Chondrocyte (in vitro differentiated cells): ENCODE measurements at regions not wholly inside any gene's neighbourhood (a gene's known extent, or its start where the extent isn't known, plus 50 kb on each side); places are given as distances from the start of the nearest gene placed in this dataset.

Source experiments
- DNase-seq: peaks from one replicate; pipeline ENCODE4 v3.0.0; 2021; ENCODE audit warnings: mixed read lengths, low spot score
- H3K27ac Mint-ChIP-seq: one replicate; pipeline ENCODE4 v1.8.0; 2021; ENCODE audit warnings: mild to moderate bottlenecking, moderate library complexity, mixed read lengths; ENCODE audit not compliant: unreplicated experiment
- H3K27me3 Mint-ChIP-seq: 2 replicates; pipeline ENCODE4 v1.8.0; 2021; ENCODE audit warnings: low read depth, mixed read lengths
- H3K36me3 Mint-ChIP-seq: 2 replicates; pipeline ENCODE4 v1.8.0; 2021; ENCODE audit warnings: low read depth, mixed read lengths
- H3K4me1 Mint-ChIP-seq: 2 replicates; pipeline ENCODE4 v1.8.0; 2021; ENCODE audit warnings: low read depth, mild to moderate bottlenecking, mixed read lengths
- H3K4me3 Mint-ChIP-seq: one replicate; pipeline ENCODE4 v1.8.0; 2021; ENCODE audit warnings: mild to moderate bottlenecking, moderate library complexity, mixed read lengths; ENCODE audit not compliant: unreplicated experiment
- H3K9me3 Mint-ChIP-seq: 2 replicates; pipeline ENCODE4 v1.8.0; 2021; ENCODE audit warnings: low read depth, mixed read lengths
- CTCF ChIP-seq: fragments of 200-600 bp; sonication (generic); IDR thresholded peaks from 2 replicates; pipeline ENCODE4 v1.5.0; 2021; ENCODE audit warnings: antibody characterized with exemption, mild to moderate bottlenecking, moderate library complexity

DNA sequence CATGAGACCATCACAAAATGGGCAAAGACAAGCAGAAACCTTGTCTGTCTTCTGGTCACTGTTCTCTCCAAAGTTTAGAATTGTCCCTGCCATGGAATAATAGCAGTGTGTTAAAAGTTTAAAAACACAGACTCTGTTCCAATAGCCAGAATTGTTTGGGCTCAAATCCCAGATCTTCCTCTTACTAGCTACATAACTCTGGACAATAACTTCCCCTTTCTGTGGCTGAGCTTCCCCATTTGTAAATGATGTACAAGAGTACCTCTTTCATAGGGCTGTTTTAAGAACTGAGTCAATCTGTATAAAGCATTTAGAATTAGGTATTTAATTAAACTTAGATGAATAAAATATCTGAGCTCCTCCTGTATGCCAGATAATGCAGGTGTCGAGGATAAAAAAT lies 623.0 kb downstream of the NTRK3 start:
- Mint-ChIP-seq H3K4me3 (no peak overlapping the region), H3K4me1 (no peaks in the 10 kb centered on the region), H3K27ac (no peak overlapping the region), H3K9me3 (peaks cover 3% of the 10 kb centered on the region), H3K36me3 (no peaks in the 10 kb centered on the region), H3K27me3 (peaks cover 6% of the 10 kb centered on the region)
- TF ChIP-seq CTCF = no peak
- no peak for DNase-seq

GRCh38 chr15:87632364-87632763 lies 624.2 kb downstream of the NTRK3 start:
- no peaks in the 10 kb centered on the region for H3K36me3 Mint-ChIP-seq
- TF ChIP-seq CTCF = no peak
- peaks cover 3% of the 10 kb centered on the region for H3K9me3 Mint-ChIP-seq
- DNase-seq = no peak
- no peaks in the 10 kb centered on the region for H3K4me1 Mint-ChIP-seq
- no peak overlapping the region for H3K27ac Mint-ChIP-seq
- H3K4me3 Mint-ChIP-seq = no peak overlapping the region
- H3K27me3 Mint-ChIP-seq = peaks cover 6% of the 10 kb centered on the region

- peaks cover 3% of the 10 kb centered on the region for H3K9me3 Mint-ChIP-seq
- no peaks in the 10 kb centered on the region for H3K4me1 Mint-ChIP-seq
- DNase-seq = no peak
- H3K36me3 Mint-ChIP-seq = no peaks in the 10 kb centered on the region
- H3K4me3 Mint-ChIP-seq = no peak overlapping the region
- TF ChIP-seq CTCF = no peak
- H3K27me3 Mint-ChIP-seq = peaks cover 6% of the 10 kb centered on the region
- H3K27ac Mint-ChIP-seq = no peak overlapping the region
Observed at GRCh38 chr15:87631775-87632174, 624.8 kb downstream of the NTRK3 start.

DNA sequence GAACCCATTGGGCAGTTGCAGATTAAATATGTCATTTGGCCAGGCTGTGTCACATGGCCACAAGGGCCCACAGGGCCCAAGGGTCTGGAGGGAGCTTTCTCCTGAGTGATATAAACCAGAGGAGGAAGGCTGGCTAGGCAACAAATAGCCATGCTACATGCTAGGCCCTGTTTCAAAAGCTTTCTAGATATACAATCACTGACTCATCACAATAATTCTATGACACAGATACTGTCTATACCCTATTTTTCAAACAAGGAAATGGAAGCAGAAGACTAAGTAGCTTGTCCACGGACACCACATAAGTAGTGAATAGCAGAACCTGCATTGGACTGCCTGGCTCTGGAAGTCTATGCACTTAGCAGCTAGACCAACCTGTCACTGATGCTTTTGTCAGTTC lies 625.4 kb downstream of the NTRK3 start:
- Mint-ChIP-seq H3K4me3 (no peak overlapping the region), H3K4me1 (no peaks in the 10 kb centered on the region), H3K27me3 (peaks cover 6% of the 10 kb centered on the region), H3K36me3 (no peaks in the 10 kb centered on the region), H3K27ac (no peak overlapping the region), H3K9me3 (peaks cover 3% of the 10 kb centered on the region)
- DNase-seq = no peak
- TF ChIP-seq CTCF = no peak

- no peak for DNase-seq
- no peaks in the 10 kb centered on the region for H3K4me1 Mint-ChIP-seq
- no peak for TF ChIP-seq CTCF
- no peak overlapping the region for H3K4me3 Mint-ChIP-seq
- H3K36me3 Mint-ChIP-seq = no peaks in the 10 kb centered on the region
- H3K9me3 Mint-ChIP-seq = peaks cover 3% of the 10 kb centered on the region
- H3K27ac Mint-ChIP-seq = no peak overlapping the region
- peaks cover 4% of the 10 kb centered on the region for H3K27me3 Mint-ChIP-seq
Observed at GRCh38 chr15:87628311-87628710, 628.2 kb downstream of the NTRK3 start.
